ENCODE measurements at regions not wholly inside any gene's neighbourhood (a gene's known extent, or its start where the extent isn't known, plus 50 kb on each side); places are given as distances from the start of the nearest gene placed in this dataset.

DNA sequence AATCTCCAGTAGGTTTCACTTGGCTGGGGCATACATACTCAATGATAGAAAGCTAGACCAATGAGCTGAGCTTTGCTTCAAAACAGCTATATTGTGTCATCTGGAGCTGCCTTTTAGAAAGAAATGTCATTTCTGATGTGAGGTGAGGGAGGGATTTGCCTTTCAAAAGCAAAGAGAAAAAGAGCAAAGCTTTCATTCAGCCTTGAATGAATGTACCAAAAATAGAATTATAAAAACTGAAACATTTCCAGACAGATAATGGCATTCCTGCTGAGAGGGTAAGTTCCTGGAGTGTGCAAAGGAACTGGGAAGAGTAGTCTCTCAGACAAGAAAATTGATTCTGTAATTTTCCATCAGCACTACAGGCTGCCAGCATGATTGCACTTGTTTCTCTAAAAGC is 710.0 kb downstream of the LRFN5 start:
- TF ChIP-seq POLR2AphosphoS5 (IDR thresholded peaks at IDR 0.05), result no peak
- no peak for TF ChIP-seq CTCF (IDR thresholded peaks at IDR 0.05)
- no peak for TF ChIP-seq POLR2A (IDR thresholded peaks at IDR 0.05; ENCODE audit: low read depth)
